HUES64 (cell line): ENCODE measurements at regions not wholly inside any gene's neighbourhood (a gene's known extent, or its start where the extent isn't known, plus 50 kb on each side); places are given as distances from the start of the nearest gene placed in this dataset.

Experiments
- H3K27ac ChIP-seq: 2 replicates; pipeline ENCODE4 v1.7.0; 2013; ENCODE audit warnings: low read depth, low read length, inconsistent platforms
- H3K27me3 ChIP-seq: 2 replicates; pipeline ENCODE4 v1.6.1; 2013; ENCODE audit warnings: mild to moderate bottlenecking, low read length; ENCODE audit not compliant: insufficient read depth
- H3K36me3 ChIP-seq: 2 replicates; pipeline ENCODE4 v1.6.1; 2013; ENCODE audit warnings: mild to moderate bottlenecking, low read length; ENCODE audit not compliant: insufficient read depth
- H3K4me1 ChIP-seq: 2 replicates; pipeline ENCODE4 v1.6.1; 2013; ENCODE audit warnings: mild to moderate bottlenecking, low read length, moderate library complexity; ENCODE audit not compliant: insufficient read depth
- H3K4me3 ChIP-seq: 2 replicates; pipeline ENCODE4 v1.5.1; 2013; ENCODE audit warnings: mild to moderate bottlenecking, low read length, moderate library complexity
- H3K9ac ChIP-seq: 2 replicates; pipeline ENCODE4 v1.6.1; 2013; ENCODE audit warnings: mild to moderate bottlenecking, low read depth, low read length
- H3K9me3 ChIP-seq: 2 replicates; pipeline ENCODE4 v1.6.1; 2013; ENCODE audit warnings: low read depth, low read length; ENCODE audit not compliant: insufficient read depth
- WGBS: fragments of 150-250, 120-280 bp; methylation state at CpG from one replicate; pipeline ENCODE4 v1.1.7; 2013; ENCODE audit warnings: missing lambda C conversion rate; 5-methylcytosine and 5-hydroxymethylcytosine counted together

DNA sequence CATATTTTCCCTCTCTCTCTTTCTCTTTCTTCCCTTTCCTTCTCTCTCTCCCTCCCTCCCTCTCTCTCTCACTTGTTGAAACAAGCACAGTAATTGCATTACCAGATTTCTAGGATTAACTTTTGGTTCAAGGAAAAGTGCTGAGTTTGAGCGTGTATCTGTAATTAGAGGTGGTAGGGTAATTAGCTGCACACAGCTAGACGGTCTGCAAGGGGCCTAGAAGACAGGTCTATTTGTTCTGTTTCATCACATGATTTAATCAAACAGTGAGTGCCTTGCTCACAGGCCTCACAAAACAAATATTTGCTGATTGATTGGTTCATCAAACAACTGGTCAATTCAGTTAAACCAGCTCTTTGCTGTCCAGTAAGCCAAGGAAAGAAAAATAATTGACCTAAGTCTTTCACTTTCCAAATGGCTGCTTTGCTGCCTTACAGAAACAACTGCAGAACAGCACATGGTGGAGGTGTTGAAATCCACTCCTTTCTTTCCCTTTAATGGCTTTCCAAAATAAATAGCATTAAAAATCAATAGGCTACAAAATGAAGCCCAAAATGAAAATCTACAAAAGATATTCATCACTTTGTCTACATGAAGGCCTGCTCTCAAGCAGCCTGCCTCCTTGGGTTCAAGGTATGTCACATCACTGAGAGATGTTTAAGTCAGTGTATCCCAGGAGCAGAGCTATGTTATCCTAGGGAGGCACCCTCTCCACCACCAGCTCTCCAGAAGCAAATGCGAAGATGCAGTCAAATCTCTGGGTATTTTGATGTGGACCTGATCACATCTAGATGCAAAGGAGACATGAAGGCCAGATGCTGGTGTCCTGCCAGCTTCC lies 264.4 kb upstream of the SIX2 start:
- peak overlapping the region; percentile 13; the same call in 1 of the 2 replicates for H3K27ac ChIP-seq
- 87% methylated on average over 3 of the region's 3 CpGs for WGBS
- no peak overlapping the region for H3K9ac ChIP-seq

DNA sequence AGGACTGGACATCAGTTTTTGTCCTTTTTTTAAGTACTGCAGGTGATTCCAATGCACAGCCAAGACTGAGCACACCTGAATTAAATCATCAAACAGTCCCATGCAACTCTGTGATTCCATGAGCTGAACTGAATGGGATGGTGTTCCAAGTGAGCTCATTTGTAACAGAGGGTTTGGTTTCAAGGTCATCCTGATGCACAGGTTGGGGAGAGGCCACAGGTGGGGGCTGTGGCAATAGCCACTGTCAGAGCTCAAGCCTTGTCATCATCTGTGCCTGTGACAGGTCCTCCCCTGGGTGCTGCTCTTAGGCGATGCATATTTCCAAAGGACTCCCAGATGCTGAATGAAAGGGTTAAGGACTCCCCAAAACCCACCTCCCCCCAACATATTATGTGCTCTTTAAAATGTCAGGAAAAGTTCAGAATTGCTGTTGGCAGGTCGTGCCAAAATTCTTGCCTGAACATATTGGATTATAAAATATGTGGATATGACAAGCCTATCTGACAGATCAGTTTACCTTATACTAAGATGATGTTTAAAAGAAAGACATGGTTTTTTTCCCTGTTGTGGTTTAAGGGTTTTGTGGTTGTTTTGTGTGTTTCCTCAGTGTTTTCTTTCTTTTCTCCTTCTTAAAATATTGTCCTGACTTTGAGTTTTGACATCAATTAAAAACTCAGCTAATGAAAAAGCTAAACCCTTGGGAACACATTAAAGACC lies 263.5 kb upstream of the SIX2 start:
- no peak overlapping the region for H3K27ac ChIP-seq
- no peaks in the 10 kb centered on the region for H3K27me3 ChIP-seq
- H3K36me3 ChIP-seq: no peaks in the 10 kb centered on the region
- H3K9me3 ChIP-seq: no peaks in the 10 kb centered on the region
- no peak overlapping the region for H3K4me3 ChIP-seq
- 75% methylated on average over 2 of the region's 2 CpGs for WGBS
- H3K4me1 ChIP-seq: peaks cover 25% of the 10 kb centered on the region
- no peak overlapping the region for H3K9ac ChIP-seq

More for the DNA sequence above, 264.4 kb upstream of the SIX2 start:
- Histone ChIP-seq H3K9me3 (no peaks in the 10 kb centered on the region), H3K27me3 (no peaks in the 10 kb centered on the region), H3K4me3 (no peak overlapping the region), H3K4me1 (peaks cover 25% of the 10 kb centered on the region), H3K36me3 (no peaks in the 10 kb centered on the region)

DNA sequence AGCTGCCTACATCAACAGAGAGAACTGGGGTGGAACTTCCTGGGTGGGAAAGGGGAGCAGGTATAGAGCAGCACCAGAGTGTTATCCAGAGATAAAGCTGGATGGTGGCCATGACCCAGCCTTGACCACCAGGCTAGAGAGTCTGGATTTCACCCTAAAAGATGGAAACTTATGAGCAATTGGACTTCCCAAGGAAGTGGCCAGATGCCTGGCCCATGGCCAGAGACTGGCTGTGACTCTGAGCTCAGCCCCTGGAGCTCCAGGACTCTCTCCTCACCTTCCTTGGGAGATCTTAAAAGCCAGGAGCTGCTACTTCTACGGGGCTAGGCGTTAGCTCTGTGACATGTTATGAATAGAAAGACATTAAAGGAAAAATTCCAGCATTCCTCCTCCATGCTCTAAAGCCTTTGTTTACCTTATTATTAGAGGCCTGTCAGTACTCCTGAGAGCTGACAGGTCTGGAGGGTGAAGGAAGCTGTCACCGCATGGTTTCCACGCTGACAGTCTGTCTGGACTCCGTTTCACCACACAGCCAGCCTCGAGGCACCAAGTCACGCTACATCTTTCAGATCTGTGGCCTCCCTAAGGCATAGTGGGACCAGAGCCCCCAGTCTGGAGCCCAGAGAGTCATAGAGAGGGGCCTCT lies 260.0 kb upstream of the SIX2 start:
- Histone ChIP-seq H3K4me1 (peaks cover 13% of the 10 kb centered on the region), H3K9ac (no peak overlapping the region), H3K9me3 (no peaks in the 10 kb centered on the region), H3K27me3 (no peaks in the 10 kb centered on the region), H3K27ac (no peak overlapping the region), H3K4me3 (no peak overlapping the region), H3K36me3 (no peaks in the 10 kb centered on the region)
- 96% methylated on average over 6 of the region's 7 CpGs for WGBS

DNA sequence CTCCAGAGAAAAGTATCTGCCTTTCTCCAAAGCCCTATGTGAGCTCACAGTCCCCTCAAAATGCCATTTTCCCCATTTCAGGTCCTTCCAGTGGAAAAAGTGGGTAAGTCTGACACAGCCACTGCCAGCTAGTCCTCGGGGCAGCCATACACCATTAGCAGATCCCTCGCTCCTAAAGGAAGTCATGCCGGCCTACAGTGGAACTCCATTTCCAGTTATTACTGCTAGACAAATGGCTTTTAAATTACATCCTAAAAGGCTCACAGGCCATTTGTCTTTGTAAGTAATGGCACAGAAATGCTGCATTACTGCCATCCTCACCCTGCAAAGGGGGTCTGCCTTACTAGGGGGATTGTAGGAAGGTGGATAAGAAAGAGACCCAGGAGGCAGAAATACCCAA lies 259.4 kb upstream of the SIX2 start:
- no peaks in the 10 kb centered on the region for H3K27me3 ChIP-seq
- H3K36me3 ChIP-seq: no peaks in the 10 kb centered on the region
- H3K4me3 ChIP-seq: no peak overlapping the region
- WGBS: 96% methylated on average over 3 of the region's 3 CpGs
- no peak overlapping the region for H3K9ac ChIP-seq
- H3K4me1 ChIP-seq: peaks cover 7% of the 10 kb centered on the region; the same call in 1 of the 2 replicates
- no peaks in the 10 kb centered on the region for H3K9me3 ChIP-seq
- H3K27ac ChIP-seq: no peak overlapping the region

DNA sequence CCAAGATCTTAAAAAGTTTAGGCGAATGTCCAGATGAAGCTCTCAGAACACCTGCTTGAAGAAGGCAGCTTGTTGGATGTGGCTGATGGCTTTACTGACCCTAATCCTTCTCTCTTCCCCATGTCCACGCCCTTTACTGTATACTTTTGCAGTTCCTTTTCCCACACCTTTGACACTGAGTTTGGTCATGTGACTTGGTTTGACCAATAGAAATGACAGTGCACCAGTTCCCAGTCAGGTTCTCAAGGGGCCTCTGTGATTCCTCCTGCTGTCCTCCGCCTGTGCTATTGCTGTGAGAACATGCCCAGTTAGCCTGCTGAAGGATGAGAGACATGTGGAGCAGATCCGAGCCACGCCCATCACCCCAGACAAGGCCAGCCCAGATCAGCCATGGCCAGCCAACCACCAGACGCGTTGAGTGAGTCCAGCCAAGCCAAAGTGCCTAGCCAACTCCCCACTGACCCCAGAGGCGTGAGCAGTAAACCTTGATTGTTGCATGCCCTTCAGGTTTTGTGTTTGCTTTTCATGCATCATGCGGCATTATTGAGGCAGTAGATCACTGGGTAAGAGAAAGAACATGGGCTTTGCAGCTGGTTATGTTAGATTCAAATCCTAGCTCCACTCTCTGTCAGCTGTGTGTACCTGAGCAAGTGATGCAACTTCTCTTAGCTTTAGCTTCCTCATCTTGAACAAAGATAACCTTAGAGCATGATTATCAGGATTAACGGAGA lies 258.0 kb upstream of the SIX2 start:
- Histone ChIP-seq H3K4me3 (no peak overlapping the region), H3K36me3 (no peaks in the 10 kb centered on the region), H3K27ac (no peak overlapping the region), H3K4me1 (no peaks in the 10 kb centered on the region), H3K9ac (no peak overlapping the region), H3K9me3 (no peaks in the 10 kb centered on the region), H3K27me3 (no peaks in the 10 kb centered on the region)
- 94% methylated on average over 10 of the region's 10 CpGs for WGBS

DNA sequence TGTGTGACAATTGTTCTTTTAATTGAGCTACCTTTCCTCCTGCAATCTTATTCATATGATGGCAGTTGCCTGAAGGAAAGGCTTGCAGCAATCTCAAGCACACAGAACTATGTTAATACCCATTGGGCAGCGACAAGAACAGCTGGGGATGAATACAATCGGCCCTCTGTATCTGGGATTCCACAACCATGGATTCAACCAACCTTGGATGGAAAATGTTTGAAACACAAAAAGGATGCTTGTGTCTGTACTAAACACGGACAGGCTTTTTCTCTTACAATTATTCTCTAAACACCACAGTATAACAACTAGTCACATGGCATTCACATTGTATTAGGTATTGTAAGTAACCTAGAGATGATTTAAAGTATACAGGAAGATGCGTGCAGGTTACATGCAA lies 256.1 kb upstream of the SIX2 start:
- H3K36me3 ChIP-seq: no peaks in the 10 kb centered on the region
- peaks cover 4% of the 10 kb centered on the region for H3K4me1 ChIP-seq
- no peak overlapping the region for H3K4me3 ChIP-seq
- WGBS: 98% methylated on average over 3 of the region's 4 CpGs
- H3K9me3 ChIP-seq: 0 out of 2 replicates have a peak, but pooled peaks cover 2% of the 10 kb centered on the region
- no peaks in the 10 kb centered on the region for H3K27me3 ChIP-seq
- H3K9ac ChIP-seq: no peak overlapping the region
- H3K27ac ChIP-seq: no peak overlapping the region

DNA sequence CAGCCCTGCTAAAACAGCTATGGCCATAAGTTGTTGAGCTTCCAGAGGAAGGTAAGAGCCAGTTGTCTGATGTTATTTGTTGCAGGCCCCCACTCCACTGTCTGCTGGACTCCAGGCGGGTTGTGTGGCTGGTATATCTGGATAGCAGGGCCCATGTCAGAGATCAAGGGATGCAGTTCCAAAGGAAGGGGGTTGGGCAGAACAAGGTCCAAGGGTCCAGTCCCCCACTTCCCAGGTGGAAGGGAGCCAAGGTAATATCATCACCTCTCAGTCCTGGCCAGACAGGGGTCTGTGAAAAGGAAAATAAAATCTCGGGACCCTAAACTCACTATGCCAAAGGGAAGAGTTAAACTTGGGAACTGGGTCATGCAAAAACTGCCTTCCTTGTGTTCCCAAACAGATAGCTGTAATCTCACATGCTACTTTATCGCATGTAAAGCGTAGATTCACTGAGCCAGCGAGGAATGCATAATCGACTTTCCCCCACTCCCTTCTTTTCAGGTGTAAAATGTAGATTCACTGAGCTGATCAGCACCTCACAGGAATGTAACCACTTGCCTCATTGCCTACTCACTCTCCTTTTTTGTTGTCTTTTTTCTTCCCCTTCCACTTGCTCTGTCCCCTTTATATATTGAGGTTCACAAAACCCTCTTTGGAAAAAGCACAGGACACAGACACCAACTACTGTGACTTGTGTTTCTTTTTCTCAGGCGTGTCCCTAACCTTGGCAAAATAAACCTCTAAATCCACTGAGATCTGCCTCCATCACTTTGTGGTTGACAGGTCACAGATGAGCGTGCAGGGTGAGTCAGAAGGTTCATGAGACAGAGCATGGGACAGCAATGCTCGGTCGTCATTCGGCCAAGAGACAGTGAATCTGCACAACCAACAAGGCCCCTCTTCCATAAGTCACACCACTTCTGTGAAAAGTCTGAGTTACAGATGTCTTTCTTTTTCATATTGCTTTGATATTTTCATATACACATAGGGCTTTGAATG lies 255.3 kb upstream of the SIX2 start:
- no peaks in the 10 kb centered on the region for H3K27me3 ChIP-seq
- 93% methylated on average over 11 of the region's 11 CpGs for WGBS
- H3K36me3 ChIP-seq: no peaks in the 10 kb centered on the region
- no peak overlapping the region for H3K4me3 ChIP-seq
- H3K27ac ChIP-seq: no peak overlapping the region
- H3K9ac ChIP-seq: no peak overlapping the region
- H3K9me3 ChIP-seq: 0 out of 2 replicates have a peak, but pooled peaks cover 2% of the 10 kb centered on the region
- peaks cover 12% of the 10 kb centered on the region for H3K4me1 ChIP-seq

DNA sequence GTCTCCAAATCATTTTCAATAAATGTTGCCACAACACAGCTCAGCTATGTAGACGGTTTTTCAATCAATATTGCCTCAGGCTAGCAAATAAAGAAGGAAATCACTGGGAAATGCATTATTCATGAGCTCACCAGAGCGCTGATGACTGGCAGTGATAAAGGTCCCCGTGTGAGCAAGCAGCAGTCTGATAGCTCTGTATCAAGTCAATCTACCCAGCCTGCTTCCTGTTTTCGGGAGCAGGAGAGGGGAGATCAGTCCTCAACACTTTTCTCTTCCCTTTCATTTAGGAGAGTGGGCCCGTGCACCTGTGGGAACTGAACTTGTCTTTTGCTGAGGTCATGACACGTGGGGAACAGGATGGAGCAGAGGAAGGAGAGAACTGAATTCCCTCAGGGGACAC lies 253.9 kb upstream of the SIX2 start:
- H3K36me3 ChIP-seq: no peaks in the 10 kb centered on the region
- no peaks in the 10 kb centered on the region for H3K27me3 ChIP-seq
- H3K27ac ChIP-seq: no peak overlapping the region
- no peak overlapping the region for H3K4me3 ChIP-seq
- H3K4me1 ChIP-seq: peaks cover 26% of the 10 kb centered on the region
- 66% methylated on average over 6 of the region's 6 CpGs for WGBS
- no peak overlapping the region for H3K9ac ChIP-seq
- H3K9me3 ChIP-seq: 0 out of 2 replicates have a peak, but pooled peaks cover 2% of the 10 kb centered on the region

DNA sequence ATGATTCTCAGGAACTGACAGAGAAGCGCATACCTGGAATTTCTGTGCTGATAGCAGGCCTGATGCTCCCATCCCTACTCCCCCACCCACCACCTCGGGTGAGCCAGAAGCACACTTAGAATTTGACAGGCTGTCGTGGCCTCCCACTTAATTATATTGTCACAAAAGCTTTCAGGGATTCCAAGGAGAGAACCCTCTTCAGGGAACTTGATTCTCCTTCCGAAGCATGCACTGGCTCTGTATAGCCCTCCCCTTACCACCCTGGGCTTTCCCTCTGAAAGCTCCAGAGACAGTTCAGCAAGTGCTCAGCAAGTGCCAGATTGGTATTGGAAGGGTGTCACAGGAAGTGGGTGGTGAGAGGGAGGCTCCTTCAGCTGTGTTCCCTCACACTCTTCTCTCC lies 252.5 kb upstream of the SIX2 start:
- Histone ChIP-seq H3K4me1 (peaks cover 40% of the 10 kb centered on the region), H3K27ac (no peak overlapping the region), H3K27me3 (no peaks in the 10 kb centered on the region), H3K9ac (no peak overlapping the region), H3K36me3 (no peaks in the 10 kb centered on the region), H3K4me3 (no peak overlapping the region), H3K9me3 (0 out of 2 replicates have a peak, but pooled peaks cover 2% of the 10 kb centered on the region)
- WGBS: 87% methylated on average over 4 of the region's 4 CpGs

DNA sequence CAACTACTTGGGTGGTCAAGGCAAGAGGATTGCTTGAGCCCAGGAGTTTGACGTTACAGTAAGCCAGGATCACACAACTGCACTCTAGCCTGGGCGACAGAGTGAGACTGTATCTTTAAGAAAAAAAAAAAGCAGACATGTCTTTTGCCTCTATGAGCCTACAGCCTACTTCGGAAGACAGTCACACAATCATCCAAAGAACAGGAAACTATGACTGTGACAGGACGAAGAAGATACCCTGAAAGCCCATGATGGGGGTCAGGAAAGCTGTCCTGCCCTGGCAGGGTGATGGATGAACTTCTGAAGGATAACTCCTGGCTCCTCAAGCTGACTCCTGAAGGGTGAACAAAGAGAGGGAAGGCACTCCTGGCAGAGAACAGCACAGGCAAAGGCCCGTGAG lies 251.7 kb upstream of the SIX2 start:
- Histone ChIP-seq H3K4me1 (peaks cover 48% of the 10 kb centered on the region), H3K27me3 (no peaks in the 10 kb centered on the region), H3K36me3 (no peaks in the 10 kb centered on the region), H3K27ac (no peak overlapping the region), H3K9ac (no peak overlapping the region), H3K4me3 (no peak overlapping the region), H3K9me3 (0 out of 2 replicates have a peak, but pooled peaks cover 2% of the 10 kb centered on the region)
- 93% methylated on average over 4 of the region's 5 CpGs for WGBS
